ENCODE measurements at regions not wholly inside any gene's neighbourhood (a gene's known extent, or its start where the extent isn't known, plus 50 kb on each side); places are given as distances from the start of the nearest gene placed in this dataset.

GRCh38 chr7:39888171-39888853 is 61.7 kb upstream of the CDK13 start:
- Histone ChIP-seq H3K36me3 (replicated peaks) (no peaks in the 10 kb centered on the region), H3K4me1 (no peaks in the 10 kb centered on the region), H3K27me3 (ENCODE audit: low read depth) (no peaks in the 10 kb centered on the region), H3K9me3 (no peaks in the 10 kb centered on the region), H3K4me3 (no peak overlapping the region)
- in situ Hi-C loops (cut with MboI; ENCODE audit: low sequenced_read_pairs): no loop called here
- DNase-seq (ENCODE audit: low spot score in 2 of 2): no peak

GRCh38 chr7:39890411-39890810 is 59.6 kb upstream of the CDK13 start:
- in situ Hi-C loops (cut with MboI; ENCODE audit: low sequenced_read_pairs): loop anchor here (10.0 kb wide), 1 partner anchor 164 kb away; no protein-coding TSS in a partner anchor
- DNase-seq (ENCODE audit: low spot score in 2 of 2): no peak
- no peaks in the 10 kb centered on the region for H3K4me1 ChIP-seq

GRCh38 chr7:39891894-39892293 is 58.2 kb upstream of the CDK13 start:
- DNase-seq (ENCODE audit: low spot score in 2 of 2): no peak
- H3K9me3 ChIP-seq: no peaks in the 10 kb centered on the region
- no peaks in the 10 kb centered on the region for H3K36me3 ChIP-seq (replicated peaks)
- in situ Hi-C loops (cut with MboI; ENCODE audit: low sequenced_read_pairs): loop anchor here (10.0 kb wide), 1 partner anchor 163 kb away; no protein-coding TSS in a partner anchor
- no peaks in the 10 kb centered on the region for H3K4me1 ChIP-seq
- 0 out of 2 replicates have a peak, but pooled peaks cover 2% of the 10 kb centered on the region for H3K27me3 ChIP-seq (ENCODE audit: low read depth)
- H3K4me3 ChIP-seq: no peak overlapping the region

More at GRCh38 chr7:39890411-39890810, 59.6 kb upstream of the CDK13 start:
- H3K9me3 ChIP-seq: no peaks in the 10 kb centered on the region
- no peaks in the 10 kb centered on the region for H3K36me3 ChIP-seq (replicated peaks)
- no peaks in the 10 kb centered on the region for H3K27me3 ChIP-seq (ENCODE audit: low read depth)
- no peak overlapping the region for H3K4me3 ChIP-seq

- DNase-seq (ENCODE audit: low spot score in 2 of 2): no peak
- Histone ChIP-seq H3K9me3 (no peaks in the 10 kb centered on the region), H3K4me3 (no peak overlapping the region), H3K4me1 (no peaks in the 10 kb centered on the region), H3K36me3 (replicated peaks) (no peaks in the 10 kb centered on the region), H3K27me3 (ENCODE audit: low read depth) (0 out of 2 replicates have a peak, but pooled peaks cover 2% of the 10 kb centered on the region)
- in situ Hi-C loops (cut with MboI; ENCODE audit: low sequenced_read_pairs): loop anchor here (10.0 kb wide), 1 partner anchor 162 kb away; no protein-coding TSS in a partner anchor
These were observed 57.7 kb upstream of the CDK13 start for GRCh38 chr7:39892361-39892760.

- H3K4me1 ChIP-seq: no peaks in the 10 kb centered on the region
- no peak for DNase-seq (ENCODE audit: low spot score in 2 of 2)
- H3K4me3 ChIP-seq: no peak overlapping the region
- H3K27me3 ChIP-seq (ENCODE audit: low read depth): 0 out of 2 replicates have a peak, but pooled peaks cover 2% of the 10 kb centered on the region
- no peaks in the 10 kb centered on the region for H3K36me3 ChIP-seq (replicated peaks)
- in situ Hi-C loops (cut with MboI; ENCODE audit: low sequenced_read_pairs): loop anchor here (10.0 kb wide), 1 partner anchor 160 kb away; no protein-coding TSS in a partner anchor
- H3K9me3 ChIP-seq: no peaks in the 10 kb centered on the region
These were observed 55.2 kb upstream of the CDK13 start for GRCh38 chr7:39894904-39895303.

- no peak for DNase-seq (ENCODE audit: low spot score in 2 of 2)
- H3K9me3 ChIP-seq: no peaks in the 10 kb centered on the region
- no peaks in the 10 kb centered on the region for H3K36me3 ChIP-seq (replicated peaks)
- H3K4me1 ChIP-seq: no peaks in the 10 kb centered on the region
- in situ Hi-C loops (cut with MboI; ENCODE audit: low sequenced_read_pairs): loop anchor here (10.0 kb wide), 1 partner anchor 158 kb away; no protein-coding TSS in a partner anchor
- 0 out of 2 replicates have a peak, but pooled peaks cover 2% of the 10 kb centered on the region for H3K27me3 ChIP-seq (ENCODE audit: low read depth)
- no peak overlapping the region for H3K4me3 ChIP-seq
These were observed 53.2 kb upstream of the CDK13 start for GRCh38 chr7:39896840-39897239.

GRCh38 chr7:39898867-39899266 is 51.2 kb upstream of the CDK13 start:
- DNase-seq (ENCODE audit: low spot score in 2 of 2): no peak
- in situ Hi-C loops (cut with MboI; ENCODE audit: low sequenced_read_pairs): loop anchor here (10.0 kb wide), 1 partner anchor 156 kb away; no protein-coding TSS in a partner anchor
- Histone ChIP-seq H3K27me3 (ENCODE audit: low read depth) (0 out of 2 replicates have a peak, but pooled peaks cover 2% of the 10 kb centered on the region), H3K36me3 (replicated peaks) (no peaks in the 10 kb centered on the region), H3K9me3 (no peaks in the 10 kb centered on the region), H3K4me1 (no peaks in the 10 kb centered on the region), H3K4me3 (no peak overlapping the region)
